Stimulated activated CD8-positive, alpha-beta memory T cell treated with anti-CD3 and anti-CD28 coated beads, Interleukin-4, amount 100 ng/mL, for 4 hours (primary cell): ENCODE measurements at regions not wholly inside any gene's neighbourhood (a gene's known extent, or its start where the extent isn't known, plus 50 kb on each side); places are given as distances from the start of the nearest gene placed in this dataset.

Experiments used
- DNase-seq, 2 donors: peaks; one replicate each; pipeline ENCODE4 v3.0.0-alpha.2; 2020; ENCODE audit warnings: low read depth in 2 of 2, low spot score in 1 of 2

- no peak for DNase-seq
Measured at GRCh38 chr13:59337070-59337469, 826.7 kb downstream of the DIAPH3 start.

GRCh38 chr13:59340151-59340550, 823.6 kb downstream of the DIAPH3 start:
- DNase-seq, result no peak

- no peak for DNase-seq
Measured at GRCh38 chr13:59340581-59340980, 823.1 kb downstream of the DIAPH3 start.

- no peak for DNase-seq
Measured at GRCh38 chr13:59342400-59342799, 821.3 kb downstream of the DIAPH3 start.

- no peak for DNase-seq
Measured at GRCh38 chr13:59343132-59343531, 820.6 kb downstream of the DIAPH3 start.

- no peak for DNase-seq
Measured at GRCh38 chr13:59343993-59344822, 819.5 kb downstream of the DIAPH3 start.

GRCh38 chr13:59345311-59345710, 818.4 kb downstream of the DIAPH3 start:
- no peak for DNase-seq

GRCh38 chr13:59346999-59347723, 816.6 kb downstream of the DIAPH3 start:
- no peak for DNase-seq

- DNase-seq, result no peak
Measured at GRCh38 chr13:59348617-59349016, 815.1 kb downstream of the DIAPH3 start.

- no peak for DNase-seq
Measured at GRCh38 chr13:59352600-59352999, 811.1 kb downstream of the DIAPH3 start.

- no peak for DNase-seq
Measured at GRCh38 chr13:59354665-59355369, 808.9 kb downstream of the DIAPH3 start.

- DNase-seq, result no peak
Measured at GRCh38 chr13:59356607-59357006, 807.1 kb downstream of the DIAPH3 start.

GRCh38 chr13:59358014-59358413, 805.7 kb downstream of the DIAPH3 start:
- DNase-seq, result no peak

GRCh38 chr13:59360108-59360507, 803.6 kb downstream of the DIAPH3 start:
- no peak for DNase-seq

GRCh38 chr13:59360916-59361315, 802.8 kb downstream of the DIAPH3 start:
- no peak for DNase-seq

- no peak for DNase-seq
Measured at GRCh38 chr13:59363313-59363712, 800.4 kb downstream of the DIAPH3 start.

- DNase-seq, result no peak
Measured at GRCh38 chr13:59363947-59364346, 799.8 kb downstream of the DIAPH3 start.

GRCh38 chr13:59364641-59365085, 799.1 kb downstream of the DIAPH3 start:
- no peak for DNase-seq

GRCh38 chr13:59367467-59367866, 796.3 kb downstream of the DIAPH3 start:
- DNase-seq, result no peak

GRCh38 chr13:59367904-59368303, 795.8 kb downstream of the DIAPH3 start:
- DNase-seq, result no peak

GRCh38 chr13:59368693-59369092, 795.0 kb downstream of the DIAPH3 start:
- no peak for DNase-seq

GRCh38 chr13:59371229-59371628, 792.5 kb downstream of the DIAPH3 start:
- no peak for DNase-seq
